Endothelial cell of umbilical vein (primary cell): ENCODE measurements at regions not wholly inside any gene's neighbourhood (a gene's known extent, or its start where the extent isn't known, plus 50 kb on each side); places are given as distances from the start of the nearest gene placed in this dataset.

Experiments
- BruUV-seq: library from RNA; stranded (reverse); fragments of 400-500 nt; replicated peaks from 2 replicates; lab custom pipeline; 2021; lab: Mats Ljungman, UMichigan
- CTCF ChIA-PET: fragments of 300-600, 350-600 bp; sonication (Branson Sonifier 250); formaldehyde crosslinking; loops from one replicate; lab custom pipeline; 2021; ENCODE audit warnings: antibody characterized with exemption, inconsistent platforms; lab: Charles Lee
- POLR2A ChIA-PET: fragments of 300-600, 350-600 bp; sonication (Branson Sonifier 250); formaldehyde crosslinking; loops from one replicate; lab custom pipeline; 2021; ENCODE audit warnings: antibody characterized with exemption, inconsistent platforms; lab: Charles Lee
- DNase-seq: peaks from one replicate; pipeline ENCODE4 v3.0.0-alpha.2; 2011; ENCODE audit warnings: low read depth, low spot score
- FAIRE-seq: peaks from 2 replicates; lab custom pipeline; 2011; peaks lifted over from hg19 to GRCh38; lab: Jason Lieb, UNC
- H2AFZ ChIP-seq: 2 replicates; pipeline ENCODE4 v1.6.0; 2012; ENCODE audit warnings: low read depth, low read length, control low read depth, inconsistent platforms
- H3K27ac ChIP-seq: 2 replicates; pipeline ENCODE4 v1.5.1; 2011; ENCODE audit warnings: low read depth, mild to moderate bottlenecking, control low read depth, low read length, moderate library complexity; ENCODE audit not compliant: insufficient read depth
- H3K27me3 ChIP-seq, 2 experiments: 2 replicates each; pipeline versions ENCODE4 v1.6.0 to v1.6.1; 2011; ENCODE audit warnings: low read length in 2 of 2, mixed read lengths in 1 of 2; ENCODE audit not compliant: control insufficient read depth in 2 of 2, insufficient read depth in 2 of 2
- H3K36me3 ChIP-seq, 2 experiments: 2 replicates in 1 of 2; 3 replicates in 1 of 2; pipeline ENCODE4 v1.5.1; 2011; ENCODE audit warnings: low read length in 2 of 2, mild to moderate bottlenecking in 1 of 2, moderate library complexity in 1 of 2; ENCODE audit not compliant: control insufficient read depth in 2 of 2, insufficient read depth in 2 of 2; ENCODE audit errors: extremely low read depth in 1 of 2
- H3K4me1 ChIP-seq: 3 replicates; pipeline ENCODE4 v1.5.1; 2011; ENCODE audit warnings: mild to moderate bottlenecking, low read length; ENCODE audit not compliant: control insufficient read depth, insufficient read depth; ENCODE audit errors: extremely low read depth
- H3K4me2 ChIP-seq: 2 replicates; pipeline ENCODE4 v1.6.1; 2011; ENCODE audit warnings: low read length, control low read depth, mixed read lengths; ENCODE audit not compliant: insufficient read depth
- H3K4me3 ChIP-seq, 3 experiments: fragments of 200-600 bp in 1 of 3; sonication (generic), shearing (Covaris generic) in 1 of 3; replicated peaks in 1 of 3; 2 replicates each; pipeline ENCODE4 v1.5.1; 2011 to 2016; ENCODE audit warnings: control low read depth in 3 of 3, low read length in 3 of 3, mild to moderate bottlenecking in 2 of 3, inconsistent platforms in 1 of 3, low read depth in 1 of 3, moderate library complexity in 1 of 3; ENCODE audit not compliant: insufficient read depth in 1 of 3
- H3K79me2 ChIP-seq: 2 replicates; pipeline ENCODE4 v1.6.0; 2012; ENCODE audit warnings: low read length, inconsistent platforms; ENCODE audit not compliant: control insufficient read depth, insufficient read depth
- H3K9ac ChIP-seq: replicated peaks from 2 replicates; pipeline ENCODE3; 2011; ENCODE audit warnings: low read length, control low read depth; ENCODE audit not compliant: insufficient read depth; ENCODE audit errors: extremely low read depth
- H3K9me1 ChIP-seq: replicated peaks from 3 replicates; pipeline ENCODE4 v1.6.0; 2011; ENCODE audit warnings: mild to moderate bottlenecking, low read length; ENCODE audit not compliant: control insufficient read depth, insufficient read depth; ENCODE audit errors: extremely low read depth
- H3K9me3 ChIP-seq: replicated peaks from 2 replicates; pipeline ENCODE4 v1.5.1; 2012; ENCODE audit warnings: low read length, inconsistent platforms; ENCODE audit not compliant: control insufficient read depth, insufficient read depth
- H4K20me1 ChIP-seq: replicated peaks from 2 replicates; pipeline ENCODE3; 2011; ENCODE audit warnings: mild to moderate bottlenecking, low read length; ENCODE audit not compliant: control insufficient read depth, insufficient read depth; ENCODE audit errors: extremely low read depth
- EZH2 ChIP-seq: IDR thresholded peaks from 2 replicates; pipeline ENCODE4 v1.6.1; 2012; ENCODE audit warnings: borderline replicate concordance, low read depth, mild to moderate bottlenecking, moderate library complexity, low read length, inconsistent platforms; ENCODE audit not compliant: severe bottlenecking
- FOS ChIP-seq: IDR thresholded peaks from 2 replicates; pipeline ENCODE4 v1.6.1; 2011; ENCODE audit warnings: mild to moderate bottlenecking, low read length, moderate library complexity, borderline replicate concordance; ENCODE audit not compliant: insufficient read depth
- GATA2 ChIP-seq: IDR thresholded peaks from 2 replicates; pipeline ENCODE4 v1.7.0; 2011; ENCODE audit warnings: low read depth, mild to moderate bottlenecking, moderate library complexity, mixed read lengths, low read length; ENCODE audit not compliant: insufficient read length, insufficient read depth
- JUN ChIP-seq: IDR thresholded peaks from 2 replicates; pipeline ENCODE4 v1.6.1; 2011; ENCODE audit warnings: borderline replicate concordance, low read depth; ENCODE audit not compliant: insufficient read length, insufficient read depth
- MYC ChIP-seq: IDR thresholded peaks from one replicate; pipeline ENCODE4 v1.6.1; 2011; ENCODE audit warnings: mild to moderate bottlenecking, low read depth, low read length
- POLR2AphosphoS5 ChIP-seq: IDR thresholded peaks from 2 replicates; pipeline ENCODE4 v1.6.1; 2012; ENCODE audit warnings: low read depth, mild to moderate bottlenecking, control low read depth, low read length, moderate library complexity; ENCODE audit not compliant: insufficient read depth
- dilution Hi-C: fragments of 300-500 bp; cut with MboI; formaldehyde crosslinking; loops from one replicate; pipeline ENCODE4 v1.15.0; 2019; ENCODE audit warnings: low sequenced_read_pairs; ENCODE audit not compliant: extremely low pct_ligation_motif_present
- intact Hi-C: fragments of 100-400 bp; cut with micrococcal nuclease; formaldehyde crosslinking; loops from one replicate; pipeline ENCODE4 v1.10.0; 2022
- TF ChIP-seq, protein P1 (sequence below), 2 donors: IDR thresholded peaks; 1 replicate in 1 of 2; 2 replicates in 1 of 2; pipeline ENCODE4 v1.5.1; 2011; ENCODE audit warnings: low read length in 2 of 2, mild to moderate bottlenecking in 2 of 2, moderate library complexity in 2 of 2, control low read depth in 1 of 2, inconsistent platforms in 1 of 2, low read depth in 1 of 2; ENCODE audit not compliant: insufficient read depth in 1 of 2; ENCODE audit errors: extremely low read depth in 1 of 2
- TF ChIP-seq, protein P2 (sequence below): IDR thresholded peaks from 2 replicates; pipeline ENCODE4 v1.6.1; 2011; ENCODE audit not compliant: insufficient read depth, insufficient read length

DNA sequence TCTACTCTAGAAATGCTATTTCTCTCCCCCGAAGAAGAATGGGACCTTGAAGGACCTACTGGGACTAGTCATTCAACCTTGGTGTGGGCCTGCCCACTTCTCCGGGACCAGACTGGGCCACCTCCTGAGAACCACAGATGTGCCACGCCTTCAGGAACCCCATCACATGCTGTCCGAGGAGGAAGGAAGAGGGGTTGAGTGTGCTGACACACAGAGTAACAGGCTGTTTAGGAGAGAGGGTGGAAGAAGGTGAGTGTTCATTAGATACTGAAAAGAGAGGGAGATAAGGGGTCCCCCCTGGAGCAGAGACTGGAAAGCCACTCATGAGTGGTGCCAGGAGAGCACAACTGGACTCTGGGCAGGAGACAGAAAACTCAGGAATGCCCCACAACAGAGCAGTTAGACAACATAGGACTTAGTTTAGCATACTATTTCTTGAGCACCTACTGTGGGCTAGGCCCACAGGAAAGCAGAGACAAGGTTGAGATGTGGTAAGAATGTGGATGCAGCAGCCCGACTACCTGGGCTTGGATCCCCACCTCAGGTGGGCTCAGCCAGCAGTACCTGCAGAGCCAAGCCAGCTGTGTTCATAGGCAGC, 286.4 kb upstream of the NCKAP5 start:
- TF ChIP-seq GATA2 = no peak
- intact Hi-C loops = no loop called here
- Histone ChIP-seq H2AFZ (no peak overlapping the region), H3K27me3 (peaks cover 0 to 9% of the 10 kb centered on the region in 2 experiments), H3K79me2 (no peaks in the 10 kb centered on the region), H3K36me3 (no peaks in the 10 kb centered on the region), H3K9ac (no peak overlapping the region), H3K9me1 (no peaks in the 10 kb centered on the region), H3K27ac (no peak overlapping the region), H4K20me1 (no peaks in the 10 kb centered on the region), H3K4me1 (no peaks in the 10 kb centered on the region), H3K4me3 (no peak overlapping the region), H3K4me2 (no peak overlapping the region), H3K9me3 (no peaks in the 10 kb centered on the region)
- ChIA-PET POLR2A (no interaction called here), CTCF (interaction anchor here (1.1 kb wide), 1 partner anchor 11 kb away, joined by 4 read pairs; no protein-coding TSS in a partner anchor)
- dilution Hi-C loops = no loop called here
- no peak for FAIRE-seq
- no TSS peak for BruUV-seq
- DNase-seq = no peak

DNA sequence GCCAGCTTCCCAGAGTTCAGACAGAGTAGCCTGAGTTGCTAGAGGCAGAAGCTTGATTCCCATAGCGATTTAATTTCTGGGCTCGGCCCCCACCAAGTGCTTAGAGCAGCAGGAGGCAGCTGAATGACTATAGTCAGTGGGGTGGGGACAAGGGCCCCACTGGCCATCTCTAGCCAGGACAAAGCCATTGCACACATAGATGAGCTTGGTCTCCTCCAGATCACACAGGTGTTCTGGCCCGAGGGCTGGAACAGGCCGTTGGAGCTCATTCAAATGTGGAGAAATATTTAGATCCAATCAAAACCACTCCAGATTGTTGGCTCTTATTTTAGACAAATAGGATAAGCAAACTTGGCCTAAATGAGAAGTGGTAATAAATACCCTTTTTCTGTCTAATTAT, 287.3 kb upstream of the NCKAP5 start:
- no peak overlapping the region for H2AFZ ChIP-seq
- BruUV-seq = no TSS peak
- ChIA-PET POLR2A (no interaction called here), CTCF (interaction anchor here (0.9 to 1.1 kb wide), 2 partner anchors 11 to 31 kb away, joined by 3 to 4 read pairs; no protein-coding TSS in a partner anchor)
- H3K9me3 ChIP-seq = no peaks in the 10 kb centered on the region
- no peaks in the 10 kb centered on the region for H3K79me2 ChIP-seq
- DNase-seq (no peak), FAIRE-seq (no peak)
- H3K27me3 ChIP-seq = peaks cover 0 to 9% of the 10 kb centered on the region in 2 experiments
- no peaks in the 10 kb centered on the region for H3K36me3 ChIP-seq
- H3K4me2 ChIP-seq = no peak overlapping the region
- H3K27ac ChIP-seq = no peak overlapping the region
- no peak overlapping the region for H3K4me3 ChIP-seq
- no peaks in the 10 kb centered on the region for H3K4me1 ChIP-seq
- intact Hi-C loops = no loop called here
- no peak overlapping the region for H3K9ac ChIP-seq
- dilution Hi-C loops = no loop called here
- H4K20me1 ChIP-seq = no peaks in the 10 kb centered on the region
- H3K9me1 ChIP-seq = no peaks in the 10 kb centered on the region
- TF ChIP-seq MYC (no peak), POLR2AphosphoS5 (no peak), FOS (no peak), JUN (no peak), EZH2 (no peak)
- TF ChIP-seq, protein P1, sequence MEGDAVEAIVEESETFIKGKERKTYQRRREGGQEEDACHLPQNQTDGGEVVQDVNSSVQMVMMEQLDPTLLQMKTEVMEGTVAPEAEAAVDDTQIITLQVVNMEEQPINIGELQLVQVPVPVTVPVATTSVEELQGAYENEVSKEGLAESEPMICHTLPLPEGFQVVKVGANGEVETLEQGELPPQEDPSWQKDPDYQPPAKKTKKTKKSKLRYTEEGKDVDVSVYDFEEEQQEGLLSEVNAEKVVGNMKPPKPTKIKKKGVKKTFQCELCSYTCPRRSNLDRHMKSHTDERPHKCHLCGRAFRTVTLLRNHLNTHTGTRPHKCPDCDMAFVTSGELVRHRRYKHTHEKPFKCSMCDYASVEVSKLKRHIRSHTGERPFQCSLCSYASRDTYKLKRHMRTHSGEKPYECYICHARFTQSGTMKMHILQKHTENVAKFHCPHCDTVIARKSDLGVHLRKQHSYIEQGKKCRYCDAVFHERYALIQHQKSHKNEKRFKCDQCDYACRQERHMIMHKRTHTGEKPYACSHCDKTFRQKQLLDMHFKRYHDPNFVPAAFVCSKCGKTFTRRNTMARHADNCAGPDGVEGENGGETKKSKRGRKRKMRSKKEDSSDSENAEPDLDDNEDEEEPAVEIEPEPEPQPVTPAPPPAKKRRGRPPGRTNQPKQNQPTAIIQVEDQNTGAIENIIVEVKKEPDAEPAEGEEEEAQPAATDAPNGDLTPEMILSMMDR (IDR thresholded peaks at IDR 0.05; ENCODE audit: extremely low read depth in 1 of 2, insufficient read depth in 1 of 2, low read depth in 1 of 2, low read length in 2 of 2) = no peak
- TF ChIP-seq, protein P2, sequence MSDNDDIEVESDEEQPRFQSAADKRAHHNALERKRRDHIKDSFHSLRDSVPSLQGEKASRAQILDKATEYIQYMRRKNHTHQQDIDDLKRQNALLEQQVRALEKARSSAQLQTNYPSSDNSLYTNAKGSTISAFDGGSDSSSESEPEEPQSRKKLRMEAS = no peak
